Glutamatergic neuron (in vitro differentiated cells): ENCODE measurements at regions not wholly inside any gene's neighbourhood (a gene's known extent, or its start where the extent isn't known, plus 50 kb on each side); places are given as distances from the start of the nearest gene placed in this dataset.
"Not testable (repeated sequence)": the region's sequence is repeated elsewhere in the genome, so short reads cannot be mapped to it uniquely, and the experiment has no call there.

Experiments
- DNase-seq: peaks from one replicate; pipeline ENCODE4 v3.0.0; 2022
- H3K27ac Mint-ChIP-seq: one replicate; pipeline ENCODE4 v1.8.0; 2020; ENCODE audit warnings: mild to moderate bottlenecking, mixed read lengths, inconsistent platforms; ENCODE audit not compliant: unreplicated experiment
- H3K27me3 Mint-ChIP-seq: one replicate; pipeline ENCODE4 v1.8.0; 2020; ENCODE audit warnings: mild to moderate bottlenecking, moderate library complexity, mixed read lengths, inconsistent platforms; ENCODE audit not compliant: unreplicated experiment
- H3K36me3 Mint-ChIP-seq: one replicate; pipeline ENCODE4 v1.8.0; 2020; ENCODE audit warnings: mild to moderate bottlenecking, mixed read lengths, inconsistent platforms; ENCODE audit not compliant: unreplicated experiment
- H3K4me1 Mint-ChIP-seq: one replicate; pipeline ENCODE4 v1.8.0; 2020; ENCODE audit warnings: mild to moderate bottlenecking, low read depth, mixed read lengths, inconsistent platforms; ENCODE audit not compliant: unreplicated experiment
- H3K4me3 Mint-ChIP-seq: one replicate; pipeline ENCODE4 v1.8.0; 2020; ENCODE audit warnings: mild to moderate bottlenecking, mixed read lengths, inconsistent platforms; ENCODE audit not compliant: unreplicated experiment
- H3K9me3 Mint-ChIP-seq: one replicate; pipeline ENCODE4 v1.8.0; 2020; ENCODE audit warnings: mild to moderate bottlenecking, moderate library complexity, mixed read lengths, inconsistent platforms; ENCODE audit not compliant: unreplicated experiment
- CTCF ChIP-seq: fragments of 200-600 bp; sonication (generic); IDR thresholded peaks from one replicate; pipeline ENCODE4 v1.5.0; 2021; ENCODE audit not compliant: partially characterized antibody, unreplicated experiment

- Mint-ChIP-seq H3K36me3 (peaks cover 5% of the 10 kb centered on the region), H3K27me3 (peaks cover 6% of the 10 kb centered on the region), H3K27ac (no peak overlapping the region), H3K4me3 (no peak overlapping the region), H3K9me3 (peaks cover 4% of the 10 kb centered on the region), H3K4me1 (no peaks in the 10 kb centered on the region)
- no peak for TF ChIP-seq CTCF
- DNase-seq, result no peak
Observed at GRCh38 chr9:95573463-95573862, 56.7 kb upstream of the PTCH1 start.

- no peak overlapping the region for H3K27ac Mint-ChIP-seq
- H3K36me3 Mint-ChIP-seq, result peaks cover 5% of the 10 kb centered on the region
- H3K9me3 Mint-ChIP-seq, result peaks cover 4% of the 10 kb centered on the region
- no peak for DNase-seq
- H3K4me1 Mint-ChIP-seq, result no peaks in the 10 kb centered on the region
- H3K4me3 Mint-ChIP-seq, result no peak overlapping the region
- TF ChIP-seq CTCF, result no peak
- peaks cover 5% of the 10 kb centered on the region for H3K27me3 Mint-ChIP-seq
Observed at GRCh38 chr9:95572381-95573151, 55.8 kb upstream of the PTCH1 start.

GRCh38 chr9:95570646-95571045 lies 53.9 kb upstream of the PTCH1 start:
- peaks cover 3% of the 10 kb centered on the region for H3K9me3 Mint-ChIP-seq
- H3K36me3 Mint-ChIP-seq, result no peaks in the 10 kb centered on the region
- DNase-seq, result no peak
- no peak overlapping the region for H3K4me3 Mint-ChIP-seq
- no peak overlapping the region for H3K27ac Mint-ChIP-seq
- H3K4me1 Mint-ChIP-seq, result no peaks in the 10 kb centered on the region
- H3K27me3 Mint-ChIP-seq, result peaks cover 2% of the 10 kb centered on the region
- TF ChIP-seq CTCF, result no peak

GRCh38 chr9:95570150-95570549 lies 53.4 kb upstream of the PTCH1 start:
- Mint-ChIP-seq H3K4me1 (no peaks in the 10 kb centered on the region), H3K9me3 (peaks cover 3% of the 10 kb centered on the region), H3K4me3 (no peak overlapping the region), H3K36me3 (no peaks in the 10 kb centered on the region), H3K27me3 (peaks cover 2% of the 10 kb centered on the region), H3K27ac (no peak overlapping the region)
- TF ChIP-seq CTCF, result no peak
- no peak for DNase-seq

- H3K9me3 Mint-ChIP-seq, H3K27me3 Mint-ChIP-seq, H3K36me3 Mint-ChIP-seq, H3K4me1 Mint-ChIP-seq, H3K27ac Mint-ChIP-seq, DNase-seq: not testable (repeated sequence)
- H3K4me3 Mint-ChIP-seq, result peak overlapping the region; percentile 30
Observed at GRCh38 chr9:95568735-95569134, 52.0 kb upstream of the PTCH1 start.
